ENCODE measurements at regions not wholly inside any gene's neighbourhood (a gene's known extent, or its start where the extent isn't known, plus 50 kb on each side); places are given as distances from the start of the nearest gene placed in this dataset.

GRCh38 chr2:144972676-144973075, 452.8 kb upstream of the ZEB2 start (continued):
- TF ChIP-seq, protein P1, sequence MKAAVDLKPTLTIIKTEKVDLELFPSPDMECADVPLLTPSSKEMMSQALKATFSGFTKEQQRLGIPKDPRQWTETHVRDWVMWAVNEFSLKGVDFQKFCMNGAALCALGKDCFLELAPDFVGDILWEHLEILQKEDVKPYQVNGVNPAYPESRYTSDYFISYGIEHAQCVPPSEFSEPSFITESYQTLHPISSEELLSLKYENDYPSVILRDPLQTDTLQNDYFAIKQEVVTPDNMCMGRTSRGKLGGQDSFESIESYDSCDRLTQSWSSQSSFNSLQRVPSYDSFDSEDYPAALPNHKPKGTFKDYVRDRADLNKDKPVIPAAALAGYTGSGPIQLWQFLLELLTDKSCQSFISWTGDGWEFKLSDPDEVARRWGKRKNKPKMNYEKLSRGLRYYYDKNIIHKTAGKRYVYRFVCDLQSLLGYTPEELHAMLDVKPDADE (IDR thresholded peaks at IDR 0.05), result no peak
- no peak for TF ChIP-seq EZH2phosphoT487 (IDR thresholded peaks at IDR 0.05; ENCODE audit: unreplicated experiment)

DNA sequence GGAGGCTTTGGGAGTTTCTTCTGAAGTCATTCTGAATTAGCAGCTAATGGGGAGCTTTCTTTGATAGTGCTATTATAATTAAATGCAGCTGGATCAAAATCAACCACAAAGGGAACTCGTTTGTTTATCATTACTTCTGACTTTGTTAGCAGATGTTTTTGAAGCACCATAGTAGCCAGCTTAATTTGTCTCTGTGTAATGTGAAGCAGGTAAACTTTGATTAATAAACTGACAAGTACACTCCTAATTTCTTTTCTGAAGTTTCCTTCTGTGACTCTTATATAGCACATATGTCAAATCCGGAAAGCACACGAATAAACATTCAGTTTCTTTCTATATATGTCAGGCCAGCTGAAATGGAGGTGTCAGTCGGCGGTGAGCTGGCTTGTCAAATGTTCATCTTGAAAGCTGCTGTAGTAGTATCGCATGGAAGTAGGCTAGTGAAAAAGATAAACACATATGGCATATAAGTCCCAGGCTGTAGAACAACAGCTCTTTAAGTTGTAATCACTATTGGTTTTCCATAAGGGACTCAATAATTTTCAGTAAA, 451.9 kb upstream of the ZEB2 start:
- Mint-ChIP-seq H3K36me3 (ENCODE audit: low read depth) (peaks cover 24% of the 10 kb centered on the region), H3K4me3 (no peak overlapping the region), H3K9me3 (peaks cover 29% of the 10 kb centered on the region), H3K27ac (no peak overlapping the region), H3K27me3 (ENCODE audit: insufficient read depth, low read depth, poor library complexity) (peaks cover 2% of the 10 kb centered on the region), H3K4me1 (no peaks in the 10 kb centered on the region)
- 0 out of 2 replicates have a peak, but pooled peaks cover 5% of the 10 kb centered on the region for H3K9me2 ChIP-seq (ENCODE audit: insufficient read depth)
- no peak overlapping the region for H3K4me3 ChIP-seq
- no peaks in the 10 kb centered on the region for H3K4me1 ChIP-seq (ENCODE audit: insufficient read depth)
- H3K27ac ChIP-seq (ENCODE audit: low read depth), result no peak overlapping the region
- H2AFZ ChIP-seq, result no peak overlapping the region
- H3K36me3 ChIP-seq (ENCODE audit: insufficient read depth), result peaks cover 4% of the 10 kb centered on the region; the same call in 1 of the 2 replicates
- H3F3A ChIP-seq (replicated peaks; ENCODE audit: low read depth), result no peaks in the 10 kb centered on the region
- no peak for DNase-seq (ENCODE audit: low spot score)
- H3K27me3 ChIP-seq (ENCODE audit: insufficient read depth), result no peaks in the 10 kb centered on the region
- ATAC-seq, result no peak
- no peaks in the 10 kb centered on the region for H4K20me1 ChIP-seq (replicated peaks; ENCODE audit: insufficient read depth)
- no peak overlapping the region for H3K4me2 ChIP-seq
- no peaks in the 10 kb centered on the region for H3K79me2 ChIP-seq (replicated peaks; ENCODE audit: insufficient read depth)
- TF ChIP-seq CTCF (conservative IDR thresholded peaks at IDR 0.05; ENCODE audit: low read depth in 2 of 2) (no peak), JUNB (IDR thresholded peaks at IDR 0.05; ENCODE audit: unreplicated experiment) (no peak), EZH2phosphoT487 (IDR thresholded peaks at IDR 0.05; ENCODE audit: unreplicated experiment) (no peak), ZNF331 (CRISPR knock-in tag; IDR thresholded peaks at IDR 0.05; ENCODE audit: low read depth) (no peak), POLR2AphosphoS5 (IDR thresholded peaks at IDR 0.05; ENCODE audit: low read depth) (no peak), NANOG (IDR thresholded peaks at IDR 0.05; ENCODE audit: borderline replicate concordance) (no peak), EZH2 (IDR thresholded peaks at IDR 0.05; ENCODE audit: low read depth, unreplicated experiment) (no peak), ZNF114 (CRISPR knock-in tag; IDR thresholded peaks at IDR 0.05) (no peak), STAT1 (IDR thresholded peaks at IDR 0.05; ENCODE audit: unreplicated experiment) (no peak)
- TF ChIP-seq, protein P2, sequence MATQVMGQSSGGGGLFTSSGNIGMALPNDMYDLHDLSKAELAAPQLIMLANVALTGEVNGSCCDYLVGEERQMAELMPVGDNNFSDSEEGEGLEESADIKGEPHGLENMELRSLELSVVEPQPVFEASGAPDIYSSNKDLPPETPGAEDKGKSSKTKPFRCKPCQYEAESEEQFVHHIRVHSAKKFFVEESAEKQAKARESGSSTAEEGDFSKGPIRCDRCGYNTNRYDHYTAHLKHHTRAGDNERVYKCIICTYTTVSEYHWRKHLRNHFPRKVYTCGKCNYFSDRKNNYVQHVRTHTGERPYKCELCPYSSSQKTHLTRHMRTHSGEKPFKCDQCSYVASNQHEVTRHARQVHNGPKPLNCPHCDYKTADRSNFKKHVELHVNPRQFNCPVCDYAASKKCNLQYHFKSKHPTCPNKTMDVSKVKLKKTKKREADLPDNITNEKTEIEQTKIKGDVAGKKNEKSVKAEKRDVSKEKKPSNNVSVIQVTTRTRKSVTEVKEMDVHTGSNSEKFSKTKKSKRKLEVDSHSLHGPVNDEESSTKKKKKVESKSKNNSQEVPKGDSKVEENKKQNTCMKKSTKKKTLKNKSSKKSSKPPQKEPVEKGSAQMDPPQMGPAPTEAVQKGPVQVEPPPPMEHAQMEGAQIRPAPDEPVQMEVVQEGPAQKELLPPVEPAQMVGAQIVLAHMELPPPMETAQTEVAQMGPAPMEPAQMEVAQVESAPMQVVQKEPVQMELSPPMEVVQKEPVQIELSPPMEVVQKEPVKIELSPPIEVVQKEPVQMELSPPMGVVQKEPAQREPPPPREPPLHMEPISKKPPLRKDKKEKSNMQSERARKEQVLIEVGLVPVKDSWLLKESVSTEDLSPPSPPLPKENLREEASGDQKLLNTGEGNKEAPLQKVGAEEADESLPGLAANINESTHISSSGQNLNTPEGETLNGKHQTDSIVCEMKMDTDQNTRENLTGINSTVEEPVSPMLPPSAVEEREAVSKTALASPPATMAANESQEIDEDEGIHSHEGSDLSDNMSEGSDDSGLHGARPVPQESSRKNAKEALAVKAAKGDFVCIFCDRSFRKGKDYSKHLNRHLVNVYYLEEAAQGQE (IDR thresholded peaks at IDR 0.05; ENCODE audit: unreplicated experiment), result no peak
- TF ChIP-seq, protein P3, sequence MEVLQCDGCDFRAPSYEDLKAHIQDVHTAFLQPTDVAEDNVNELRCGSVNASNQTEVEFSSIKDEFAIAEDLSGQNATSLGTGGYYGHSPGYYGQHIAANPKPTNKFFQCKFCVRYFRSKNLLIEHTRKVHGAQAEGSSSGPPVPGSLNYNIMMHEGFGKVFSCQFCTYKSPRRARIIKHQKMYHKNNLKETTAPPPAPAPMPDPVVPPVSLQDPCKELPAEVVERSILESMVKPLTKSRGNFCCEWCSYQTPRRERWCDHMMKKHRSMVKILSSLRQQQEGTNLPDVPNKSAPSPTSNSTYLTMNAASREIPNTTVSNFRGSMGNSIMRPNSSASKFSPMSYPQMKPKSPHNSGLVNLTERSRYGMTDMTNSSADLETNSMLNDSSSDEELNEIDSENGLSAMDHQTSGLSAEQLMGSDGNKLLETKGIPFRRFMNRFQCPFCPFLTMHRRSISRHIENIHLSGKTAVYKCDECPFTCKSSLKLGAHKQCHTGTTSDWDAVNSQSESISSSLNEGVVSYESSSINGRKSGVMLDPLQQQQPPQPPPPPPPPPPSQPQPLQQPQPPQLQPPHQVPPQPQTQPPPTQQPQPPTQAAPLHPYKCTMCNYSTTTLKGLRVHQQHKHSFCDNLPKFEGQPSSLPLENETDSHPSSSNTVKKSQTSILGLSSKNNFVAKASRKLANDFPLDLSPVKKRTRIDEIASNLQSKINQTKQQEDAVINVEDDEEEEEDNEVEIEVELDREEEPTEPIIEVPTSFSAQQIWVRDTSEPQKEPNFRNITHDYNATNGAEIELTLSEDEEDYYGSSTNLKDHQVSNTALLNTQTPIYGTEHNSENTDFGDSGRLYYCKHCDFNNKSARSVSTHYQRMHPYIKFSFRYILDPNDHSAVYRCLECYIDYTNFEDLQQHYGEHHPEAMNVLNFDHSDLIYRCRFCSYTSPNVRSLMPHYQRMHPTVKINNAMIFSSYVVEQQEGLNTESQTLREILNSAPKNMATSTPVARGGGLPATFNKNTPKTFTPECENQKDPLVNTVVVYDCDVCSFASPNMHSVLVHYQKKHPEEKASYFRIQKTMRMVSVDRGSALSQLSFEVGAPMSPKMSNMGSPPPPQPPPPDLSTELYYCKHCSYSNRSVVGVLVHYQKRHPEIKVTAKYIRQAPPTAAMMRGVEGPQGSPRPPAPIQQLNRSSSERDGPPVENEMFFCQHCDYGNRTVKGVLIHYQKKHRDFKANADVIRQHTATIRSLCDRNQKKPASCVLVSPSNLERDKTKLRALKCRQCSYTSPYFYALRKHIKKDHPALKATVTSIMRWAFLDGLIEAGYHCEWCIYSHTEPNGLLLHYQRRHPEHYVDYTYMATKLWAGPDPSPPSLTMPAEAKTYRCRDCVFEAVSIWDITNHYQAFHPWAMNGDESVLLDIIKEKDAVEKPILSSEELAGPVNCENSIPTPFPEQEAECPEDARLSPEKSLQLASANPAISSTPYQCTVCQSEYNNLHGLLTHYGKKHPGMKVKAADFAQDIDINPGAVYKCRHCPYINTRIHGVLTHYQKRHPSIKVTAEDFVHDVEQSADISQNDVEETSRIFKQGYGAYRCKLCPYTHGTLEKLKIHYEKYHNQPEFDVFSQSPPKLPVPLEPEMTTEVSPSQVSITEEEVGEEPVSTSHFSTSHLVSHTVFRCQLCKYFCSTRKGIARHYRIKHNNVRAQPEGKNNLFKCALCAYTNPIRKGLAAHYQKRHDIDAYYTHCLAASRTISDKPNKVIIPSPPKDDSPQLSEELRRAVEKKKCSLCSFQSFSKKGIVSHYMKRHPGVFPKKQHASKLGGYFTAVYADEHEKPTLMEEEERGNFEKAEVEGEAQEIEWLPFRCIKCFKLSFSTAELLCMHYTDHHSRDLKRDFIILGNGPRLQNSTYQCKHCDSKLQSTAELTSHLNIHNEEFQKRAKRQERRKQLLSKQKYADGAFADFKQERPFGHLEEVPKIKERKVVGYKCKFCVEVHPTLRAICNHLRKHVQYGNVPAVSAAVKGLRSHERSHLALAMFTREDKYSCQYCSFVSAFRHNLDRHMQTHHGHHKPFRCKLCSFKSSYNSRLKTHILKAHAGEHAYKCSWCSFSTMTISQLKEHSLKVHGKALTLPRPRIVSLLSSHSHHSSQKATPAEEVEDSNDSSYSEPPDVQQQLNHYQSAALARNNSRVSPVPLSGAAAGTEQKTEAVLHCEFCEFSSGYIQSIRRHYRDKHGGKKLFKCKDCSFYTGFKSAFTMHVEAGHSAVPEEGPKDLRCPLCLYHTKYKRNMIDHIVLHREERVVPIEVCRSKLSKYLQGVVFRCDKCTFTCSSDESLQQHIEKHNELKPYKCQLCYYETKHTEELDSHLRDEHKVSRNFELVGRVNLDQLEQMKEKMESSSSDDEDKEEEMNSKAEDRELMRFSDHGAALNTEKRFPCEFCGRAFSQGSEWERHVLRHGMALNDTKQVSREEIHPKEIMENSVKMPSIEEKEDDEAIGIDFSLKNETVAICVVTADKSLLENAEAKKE (CRISPR knock-in tag; IDR thresholded peaks at IDR 0.05), result no peak

Data from GM23338 (cell line).